GM12878 (cell line): ENCODE measurements at regions not wholly inside any gene's neighbourhood (a gene's known extent, or its start where the extent isn't known, plus 50 kb on each side); places are given as distances from the start of the nearest gene placed in this dataset.

Experiments used
- CREB1 ChIP-seq: IDR thresholded peaks from 2 replicates; pipeline ENCODE4 v1.6.1; 2012; ENCODE audit warnings: low read depth, mild to moderate bottlenecking, inconsistent platforms
- JUND ChIP-seq: IDR thresholded peaks from 2 replicates; pipeline ENCODE4 v1.6.1; 2012; ENCODE audit warnings: low read depth, mild to moderate bottlenecking, low read length, improper control_type of control experiment, moderate library complexity
- NR2C1 ChIP-seq: fragments of 450-650 bp; IDR thresholded peaks from 2 replicates; pipeline ENCODE4 v1.6.1; 2017; ENCODE audit warnings: antibody characterized with exemption, mild to moderate bottlenecking, moderate library complexity
- POLR2A ChIP-seq: IDR thresholded peaks from 2 replicates; pipeline ENCODE4 v1.6.1; 2011; ENCODE audit warnings: low read depth, mild to moderate bottlenecking, low read length
- RCOR1 ChIP-seq: conservative IDR thresholded peaks from 2 replicates; pipeline ENCODE4 v1.6.1; 2012; ENCODE audit warnings: low read depth, low read length, improper control_type of control experiment
- SREBF1 ChIP-seq: IDR thresholded peaks from 2 replicates; pipeline ENCODE4 v1.6.1; 2012; ENCODE audit warnings: mild to moderate bottlenecking, low read length
- YY1 ChIP-seq: IDR thresholded peaks from 2 replicates; pipeline ENCODE4 v1.6.1; 2011; ENCODE audit warnings: low read depth, mild to moderate bottlenecking, low read length
- TF ChIP-seq, protein P1 (sequence below), 3 experiments: IDR thresholded peaks in 2 of 3; conservative IDR thresholded peaks in 1 of 3; 2 replicates each; pipeline ENCODE4 v1.5.1; 2011; ENCODE audit warnings: low read depth in 3 of 3, low read length in 3 of 3, mild to moderate bottlenecking in 3 of 3, control low read depth in 2 of 3, moderate library complexity in 2 of 3, inconsistent platforms in 1 of 3, mixed read lengths in 1 of 3; ENCODE audit not compliant: control insufficient read depth in 2 of 3, insufficient read depth in 1 of 3; ENCODE audit errors: extremely low read depth in 1 of 3
- TF ChIP-seq, protein P2 (sequence below): IDR thresholded peaks from 2 replicates; pipeline ENCODE4 v1.6.1; 2012; ENCODE audit warnings: low read length, inconsistent platforms

DNA sequence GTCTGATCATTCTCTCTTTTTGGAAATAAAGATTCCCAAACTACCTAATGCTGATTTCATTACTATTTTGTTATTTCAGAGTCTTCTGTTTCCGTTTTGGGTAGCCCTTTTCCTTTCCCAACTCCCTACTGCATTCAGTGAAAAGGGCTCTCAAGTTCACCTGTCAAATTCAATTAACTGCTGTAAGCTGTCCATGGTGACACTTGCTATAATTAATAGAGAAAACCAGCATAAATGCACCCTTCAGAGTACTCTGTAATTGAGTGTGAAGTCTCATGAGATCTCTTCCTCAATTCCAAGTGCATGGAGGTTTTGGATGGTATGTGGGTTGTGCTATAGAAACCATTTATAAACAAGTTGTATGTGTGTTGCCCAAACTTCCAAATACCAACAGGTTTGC lies 187.2 kb downstream of the RPL10L start:
- TF ChIP-seq, protein P1, sequence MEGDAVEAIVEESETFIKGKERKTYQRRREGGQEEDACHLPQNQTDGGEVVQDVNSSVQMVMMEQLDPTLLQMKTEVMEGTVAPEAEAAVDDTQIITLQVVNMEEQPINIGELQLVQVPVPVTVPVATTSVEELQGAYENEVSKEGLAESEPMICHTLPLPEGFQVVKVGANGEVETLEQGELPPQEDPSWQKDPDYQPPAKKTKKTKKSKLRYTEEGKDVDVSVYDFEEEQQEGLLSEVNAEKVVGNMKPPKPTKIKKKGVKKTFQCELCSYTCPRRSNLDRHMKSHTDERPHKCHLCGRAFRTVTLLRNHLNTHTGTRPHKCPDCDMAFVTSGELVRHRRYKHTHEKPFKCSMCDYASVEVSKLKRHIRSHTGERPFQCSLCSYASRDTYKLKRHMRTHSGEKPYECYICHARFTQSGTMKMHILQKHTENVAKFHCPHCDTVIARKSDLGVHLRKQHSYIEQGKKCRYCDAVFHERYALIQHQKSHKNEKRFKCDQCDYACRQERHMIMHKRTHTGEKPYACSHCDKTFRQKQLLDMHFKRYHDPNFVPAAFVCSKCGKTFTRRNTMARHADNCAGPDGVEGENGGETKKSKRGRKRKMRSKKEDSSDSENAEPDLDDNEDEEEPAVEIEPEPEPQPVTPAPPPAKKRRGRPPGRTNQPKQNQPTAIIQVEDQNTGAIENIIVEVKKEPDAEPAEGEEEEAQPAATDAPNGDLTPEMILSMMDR (IDR thresholded peaks at IDR 0.05 in 2 of 3, conservative IDR thresholded peaks at IDR 0.05 in 1 of 3; ENCODE audit: control insufficient read depth in 2 of 3, extremely low read depth in 1 of 3, insufficient read depth in 1 of 3, low read depth in 3 of 3, low read length in 3 of 3) = no peak
- TF ChIP-seq POLR2A (no peak), NR2C1 (no peak), RCOR1 (no peak), JUND (no peak), SREBF1 (no peak), YY1 (no peak), CREB1 (no peak)
- TF ChIP-seq, protein P2, sequence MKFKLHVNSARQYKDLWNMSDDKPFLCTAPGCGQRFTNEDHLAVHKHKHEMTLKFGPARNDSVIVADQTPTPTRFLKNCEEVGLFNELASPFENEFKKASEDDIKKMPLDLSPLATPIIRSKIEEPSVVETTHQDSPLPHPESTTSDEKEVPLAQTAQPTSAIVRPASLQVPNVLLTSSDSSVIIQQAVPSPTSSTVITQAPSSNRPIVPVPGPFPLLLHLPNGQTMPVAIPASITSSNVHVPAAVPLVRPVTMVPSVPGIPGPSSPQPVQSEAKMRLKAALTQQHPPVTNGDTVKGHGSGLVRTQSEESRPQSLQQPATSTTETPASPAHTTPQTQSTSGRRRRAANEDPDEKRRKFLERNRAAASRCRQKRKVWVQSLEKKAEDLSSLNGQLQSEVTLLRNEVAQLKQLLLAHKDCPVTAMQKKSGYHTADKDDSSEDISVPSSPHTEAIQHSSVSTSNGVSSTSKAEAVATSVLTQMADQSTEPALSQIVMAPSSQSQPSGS = no peak
